HFFc6 (cell line): ENCODE measurements at regions not wholly inside any gene's neighbourhood (a gene's known extent, or its start where the extent isn't known, plus 50 kb on each side); places are given as distances from the start of the nearest gene placed in this dataset.

Source experiments
- DNase-seq: peaks from one replicate; pipeline ENCODE4 v3.0.0-alpha.2; 2018
- H3K27ac Mint-ChIP-seq: 2 replicates; pipeline ENCODE4 v1.8.0; 2020; ENCODE audit warnings: mild to moderate bottlenecking, mixed read lengths
- H3K27me3 Mint-ChIP-seq: 2 replicates; pipeline ENCODE4 v1.8.0; 2021; ENCODE audit warnings: mild to moderate bottlenecking, moderate library complexity, mixed read lengths; ENCODE audit not compliant: insufficient read depth
- H3K36me3 Mint-ChIP-seq: 2 replicates; pipeline ENCODE4 v1.8.0; 2021; ENCODE audit warnings: low read depth, mixed read lengths
- H3K4me1 Mint-ChIP-seq: 2 replicates; pipeline ENCODE4 v1.8.0; 2020; ENCODE audit warnings: low read depth, mixed read lengths
- H3K4me3 Mint-ChIP-seq: 2 replicates; pipeline ENCODE4 v1.8.0; 2020; ENCODE audit warnings: mild to moderate bottlenecking, moderate library complexity, mixed read lengths
- H3K9me3 Mint-ChIP-seq: 2 replicates; pipeline ENCODE4 v1.8.0; 2020; ENCODE audit warnings: mild to moderate bottlenecking, mixed read lengths
- CTCF ChIP-seq: fragments of 200-600 bp; sonication (generic); IDR thresholded peaks from 2 replicates; pipeline ENCODE4 v1.5.0; 2021; ENCODE audit warnings: antibody characterized with exemption, mild to moderate bottlenecking

GRCh38 chr5:107325866-107326265 lies 344.9 kb downstream of the EFNA5 start:
- H3K9me3 Mint-ChIP-seq: peaks cover 19% of the 10 kb centered on the region
- no peak for DNase-seq
- no peaks in the 10 kb centered on the region; the same call in 1 of the 2 replicates for H3K27me3 Mint-ChIP-seq
- no peaks in the 10 kb centered on the region for H3K4me1 Mint-ChIP-seq
- H3K36me3 Mint-ChIP-seq: no peaks in the 10 kb centered on the region
- no peak overlapping the region for H3K27ac Mint-ChIP-seq
- H3K4me3 Mint-ChIP-seq: no peak overlapping the region
- no peak for TF ChIP-seq CTCF

- Mint-ChIP-seq H3K9me3 (peaks cover 19% of the 10 kb centered on the region), H3K27ac (no peak overlapping the region), H3K4me3 (no peak overlapping the region), H3K4me1 (no peaks in the 10 kb centered on the region), H3K36me3 (no peaks in the 10 kb centered on the region), H3K27me3 (no peaks in the 10 kb centered on the region)
- no peak for DNase-seq
- TF ChIP-seq CTCF: no peak
These were observed 345.9 kb downstream of the EFNA5 start for GRCh38 chr5:107324809-107325208.

- no peak overlapping the region for H3K4me3 Mint-ChIP-seq
- H3K36me3 Mint-ChIP-seq: no peaks in the 10 kb centered on the region
- no peak overlapping the region for H3K27ac Mint-ChIP-seq
- DNase-seq: no peak
- H3K4me1 Mint-ChIP-seq: no peaks in the 10 kb centered on the region
- TF ChIP-seq CTCF: no peak
- no peaks in the 10 kb centered on the region; the same call in 1 of the 2 replicates for H3K27me3 Mint-ChIP-seq
- H3K9me3 Mint-ChIP-seq: peaks cover 17% of the 10 kb centered on the region
These were observed 346.7 kb downstream of the EFNA5 start for GRCh38 chr5:107324071-107324470.

GRCh38 chr5:107323536-107323935 lies 347.2 kb downstream of the EFNA5 start:
- no peaks in the 10 kb centered on the region for H3K36me3 Mint-ChIP-seq

GRCh38 chr5:107322936-107323335 lies 347.8 kb downstream of the EFNA5 start:
- H3K9me3 Mint-ChIP-seq: peaks cover 12% of the 10 kb centered on the region
- no peak for DNase-seq
- no peak for TF ChIP-seq CTCF
- no peak overlapping the region for H3K27ac Mint-ChIP-seq
- no peaks in the 10 kb centered on the region for H3K36me3 Mint-ChIP-seq
- H3K27me3 Mint-ChIP-seq: no peaks in the 10 kb centered on the region; the same call in 1 of the 2 replicates
- H3K4me1 Mint-ChIP-seq: no peaks in the 10 kb centered on the region
- no peak overlapping the region for H3K4me3 Mint-ChIP-seq

More at GRCh38 chr5:107323536-107323935, 347.2 kb downstream of the EFNA5 start:
- H3K4me1 Mint-ChIP-seq: no peaks in the 10 kb centered on the region
- no peak for DNase-seq
- peaks cover 12% of the 10 kb centered on the region for H3K9me3 Mint-ChIP-seq
- H3K27me3 Mint-ChIP-seq: no peaks in the 10 kb centered on the region; the same call in 1 of the 2 replicates
- no peak overlapping the region for H3K27ac Mint-ChIP-seq
- TF ChIP-seq CTCF: no peak
- H3K4me3 Mint-ChIP-seq: no peak overlapping the region

- no peaks in the 10 kb centered on the region for H3K36me3 Mint-ChIP-seq
- no peak overlapping the region for H3K4me3 Mint-ChIP-seq
- no peak for TF ChIP-seq CTCF
- H3K27ac Mint-ChIP-seq: no peak overlapping the region
- no peaks in the 10 kb centered on the region; the same call in 1 of the 2 replicates for H3K27me3 Mint-ChIP-seq
- peaks cover 11% of the 10 kb centered on the region; the same call in 1 of the 2 replicates for H3K9me3 Mint-ChIP-seq
- DNase-seq: no peak
- H3K4me1 Mint-ChIP-seq: no peaks in the 10 kb centered on the region
These were observed 348.8 kb downstream of the EFNA5 start for GRCh38 chr5:107321906-107322305.
